LHCN-M2 (cell line): ENCODE measurements at regions not wholly inside any gene's neighbourhood (a gene's known extent, or its start where the extent isn't known, plus 50 kb on each side); places are given as distances from the start of the nearest gene placed in this dataset.
A peak's percentile ranks its signal among the peaks of the same experiment; 100 is the strongest.

Source experiments
- DNase-seq: peaks from one replicate; pipeline ENCODE4 v3.0.0-alpha.2; 2012; ENCODE audit warnings: low read depth

DNA sequence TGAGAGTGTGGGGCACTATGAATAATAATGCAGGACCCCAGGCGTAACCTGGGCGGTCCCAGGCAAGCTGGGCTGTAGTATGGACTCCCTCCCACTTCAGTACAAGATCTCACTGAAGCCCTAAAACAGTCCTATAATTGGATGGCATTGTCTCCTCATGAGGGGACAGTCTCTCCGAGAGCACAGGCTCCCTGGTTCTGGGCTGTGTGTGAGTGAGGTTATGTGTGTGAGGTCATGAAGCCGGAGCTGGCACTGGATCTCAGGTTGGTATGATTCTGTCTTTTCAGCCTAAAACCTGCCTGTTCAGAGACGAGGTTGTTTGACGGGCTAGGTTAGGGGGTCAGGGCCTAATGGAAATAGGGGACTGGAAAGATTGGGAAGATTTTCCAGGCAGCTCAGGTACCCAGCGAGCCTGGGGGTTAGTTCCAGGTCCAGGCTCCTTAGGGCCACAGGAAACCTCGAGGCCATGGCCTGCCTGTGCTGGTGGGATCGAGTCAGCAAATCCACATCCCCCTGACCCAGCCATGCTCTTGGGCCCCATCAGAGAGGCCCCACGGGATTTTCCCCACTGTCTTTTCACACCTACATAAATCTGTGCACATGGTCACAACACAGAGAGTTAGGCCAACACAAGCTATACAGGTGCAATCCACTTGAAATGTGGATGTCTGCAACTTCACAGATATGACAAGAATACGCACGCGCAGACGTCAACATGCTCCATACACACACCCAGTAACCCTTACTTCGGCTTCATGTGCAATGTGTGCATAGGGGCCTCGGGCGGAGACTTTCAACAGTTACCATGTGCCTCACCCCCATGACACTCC, 94.8 kb downstream of the INHBB start:
- no peak for DNase-seq

DNA sequence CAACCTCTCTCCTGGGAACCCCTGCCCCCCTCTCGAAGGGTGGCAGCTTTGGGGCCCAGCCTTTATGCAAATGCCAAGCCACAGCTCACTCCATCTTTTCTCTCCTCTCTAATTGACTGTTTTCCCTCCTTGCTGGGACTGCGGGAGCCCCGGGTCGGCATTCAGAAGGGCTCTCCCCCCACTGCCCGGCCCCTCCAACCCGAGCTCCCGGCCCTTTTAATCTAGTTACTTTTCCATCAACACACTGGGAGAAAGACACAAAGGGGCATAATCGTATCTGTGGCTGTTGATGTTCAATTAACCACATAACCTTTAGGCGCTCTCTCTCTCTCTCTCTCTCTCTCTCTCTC, 95.4 kb downstream of the INHBB start:
- no peak for DNase-seq

DNA sequence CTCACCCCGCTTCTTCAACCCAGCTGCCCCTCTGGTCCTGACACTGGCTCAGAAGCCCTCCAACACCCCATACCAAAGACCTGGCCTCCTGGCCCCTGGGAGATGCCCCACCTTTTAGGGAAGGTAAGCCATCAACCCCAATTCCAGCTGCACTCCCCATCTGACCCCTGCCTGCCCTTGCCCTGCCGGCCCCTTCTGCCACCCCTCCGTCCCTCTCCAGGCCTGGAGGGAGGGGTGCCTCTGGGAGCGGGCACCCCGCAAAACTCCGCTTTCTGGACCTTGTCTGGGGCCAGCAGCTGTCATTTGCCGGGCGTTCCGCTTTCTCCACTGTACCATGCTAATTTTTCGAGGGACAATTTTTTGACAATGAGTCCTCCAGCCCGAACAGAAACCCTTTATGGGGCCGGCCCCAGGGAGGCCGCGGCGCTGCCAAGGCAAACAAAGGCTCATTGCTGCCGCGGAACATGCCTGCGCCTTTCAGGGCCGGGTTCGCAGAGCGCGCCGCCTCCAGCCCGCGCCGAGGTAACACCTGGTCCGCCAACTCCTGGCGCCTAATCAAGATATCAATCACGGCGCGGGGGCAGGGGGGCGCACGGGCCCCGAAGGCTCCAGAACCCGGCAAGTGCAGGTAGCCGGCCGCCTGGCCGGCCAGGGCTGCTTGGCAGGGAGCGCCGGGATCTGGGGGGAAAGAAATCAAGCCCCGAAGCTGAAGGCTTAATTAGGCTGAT, 96.0 kb downstream of the INHBB start:
- DNase-seq: no peak

DNA sequence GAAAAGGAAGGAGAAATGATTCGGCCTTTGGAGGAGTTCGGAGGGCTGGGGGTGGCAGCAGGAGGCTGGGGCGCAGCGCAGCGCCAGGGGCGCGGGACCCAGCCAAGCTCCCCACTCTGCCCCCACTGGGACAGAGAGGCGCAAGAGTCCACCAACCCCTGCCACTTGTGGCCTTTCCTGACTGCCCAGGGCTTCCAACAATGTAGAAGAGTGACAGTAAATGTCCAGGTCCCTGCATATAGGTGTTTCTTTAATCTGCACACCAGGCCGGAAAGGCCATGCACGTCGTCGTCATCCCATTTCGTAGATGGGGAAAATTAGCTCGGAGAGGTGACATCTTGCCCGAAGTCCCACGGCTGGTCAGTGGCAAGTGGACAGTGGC, 96.6 kb downstream of the INHBB start:
- DNase-seq: no peak

DNA sequence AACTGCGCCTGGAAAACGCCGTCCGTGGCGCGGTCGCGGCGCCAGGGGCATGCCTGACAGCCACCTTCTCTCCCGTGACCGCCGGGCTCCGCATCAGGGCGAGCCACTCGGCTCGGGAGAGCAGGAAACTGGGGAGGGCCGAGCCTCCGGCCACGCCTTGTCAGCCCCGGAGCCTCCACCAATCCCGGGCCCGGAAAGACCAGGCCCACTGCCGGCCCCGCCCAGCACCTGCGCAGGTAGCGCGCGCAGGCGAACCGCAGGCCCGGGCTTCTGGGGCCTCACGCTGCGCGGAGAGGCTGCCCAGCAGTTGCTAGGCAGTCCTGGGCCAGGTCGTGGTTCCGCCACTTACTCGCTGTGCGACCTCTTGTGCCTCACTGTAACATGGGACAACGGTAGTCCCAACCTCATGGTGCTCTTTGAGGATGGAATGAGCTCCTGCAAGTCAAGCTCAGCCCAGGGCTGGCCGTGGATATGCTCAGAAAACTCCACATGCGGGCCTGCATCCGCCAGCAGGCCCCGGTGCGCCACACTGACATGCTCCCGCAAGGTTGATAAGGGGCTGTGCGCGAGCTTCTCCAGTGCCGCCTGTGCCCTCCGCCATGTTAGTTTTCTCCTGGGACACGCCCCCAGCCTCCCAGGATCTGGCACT, 97.1 kb downstream of the INHBB start:
- no peak for DNase-seq

DNA sequence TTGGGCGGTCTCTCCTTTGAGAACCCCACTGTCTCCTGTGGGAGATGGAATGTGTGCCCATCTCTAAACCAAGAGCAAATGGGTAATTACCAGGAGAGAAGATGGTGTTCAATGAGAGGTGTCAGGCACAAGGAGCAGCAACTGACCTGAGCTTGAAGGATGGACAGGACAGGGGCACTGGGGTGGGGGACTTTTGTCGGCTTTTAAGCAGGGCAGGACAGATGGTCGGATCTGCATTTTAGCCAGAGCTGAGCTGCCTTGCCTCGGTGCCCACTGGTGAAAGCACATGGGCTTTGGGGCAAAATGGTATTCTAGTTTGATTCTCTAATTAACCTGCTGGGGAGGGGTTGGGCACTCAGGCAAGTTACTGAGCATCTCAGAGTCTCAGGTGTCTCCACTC, 98.0 kb downstream of the INHBB start:
- no peak for DNase-seq

DNA sequence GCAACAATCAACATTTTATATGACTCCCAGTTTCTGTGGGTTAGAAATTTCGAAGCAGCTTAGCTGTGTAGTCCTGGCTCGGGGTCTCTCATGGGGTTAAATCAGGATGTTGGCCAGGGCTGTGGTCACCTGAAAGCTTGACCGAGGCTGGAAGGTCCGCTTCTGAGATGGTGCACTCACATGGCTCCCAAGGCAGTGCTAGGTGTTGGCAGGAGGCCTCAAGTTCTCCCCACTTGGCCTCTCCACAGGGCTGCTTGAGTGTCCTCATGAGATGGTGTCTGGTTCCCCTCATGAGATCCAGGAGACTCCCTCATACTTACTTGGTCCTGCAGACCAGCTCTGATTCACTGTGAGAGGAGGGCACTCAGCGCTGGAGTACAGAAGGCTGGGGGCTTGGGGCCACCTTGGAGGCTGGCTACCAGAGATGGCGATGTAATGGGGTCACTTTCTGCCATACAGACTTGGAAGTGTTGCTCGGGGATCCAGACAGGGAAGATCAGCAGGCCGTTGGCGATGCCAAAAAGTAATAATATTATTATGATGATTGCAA, 98.8 kb downstream of the INHBB start:
- no peak for DNase-seq

DNA sequence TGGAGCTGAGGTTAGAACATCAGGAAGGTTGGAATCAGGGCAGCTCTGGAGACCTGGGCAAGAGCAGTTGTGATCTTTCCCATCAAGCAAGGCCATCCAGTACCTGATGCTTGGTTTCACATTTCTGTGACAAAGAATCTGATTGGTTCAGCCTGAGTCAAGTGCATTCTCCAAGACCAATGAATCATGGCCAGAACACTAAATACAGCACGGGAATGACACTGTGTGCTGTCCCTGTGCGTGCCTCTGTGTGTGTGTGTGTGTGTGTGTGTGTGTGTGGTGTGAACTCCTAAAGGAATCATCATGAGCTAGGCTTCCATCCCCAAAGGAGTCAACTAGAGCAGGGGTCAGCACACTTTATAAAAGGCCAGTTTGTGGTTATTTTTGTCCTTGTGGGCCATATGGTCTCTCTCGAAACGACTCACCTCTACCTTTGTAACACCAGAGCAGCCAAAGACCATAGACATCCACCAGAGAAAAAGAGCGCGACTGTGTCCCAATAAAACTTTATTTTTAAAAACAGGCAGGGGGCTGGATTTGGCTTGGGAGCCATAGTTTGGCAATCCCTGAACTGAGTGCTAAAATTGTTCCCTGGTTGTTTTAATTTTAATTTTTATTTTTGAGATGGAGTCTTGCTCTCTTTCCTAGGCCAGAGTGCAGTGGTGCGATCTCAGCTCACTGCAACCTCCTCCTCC, 99.7 kb downstream of the INHBB start:
- no peak for DNase-seq

DNA sequence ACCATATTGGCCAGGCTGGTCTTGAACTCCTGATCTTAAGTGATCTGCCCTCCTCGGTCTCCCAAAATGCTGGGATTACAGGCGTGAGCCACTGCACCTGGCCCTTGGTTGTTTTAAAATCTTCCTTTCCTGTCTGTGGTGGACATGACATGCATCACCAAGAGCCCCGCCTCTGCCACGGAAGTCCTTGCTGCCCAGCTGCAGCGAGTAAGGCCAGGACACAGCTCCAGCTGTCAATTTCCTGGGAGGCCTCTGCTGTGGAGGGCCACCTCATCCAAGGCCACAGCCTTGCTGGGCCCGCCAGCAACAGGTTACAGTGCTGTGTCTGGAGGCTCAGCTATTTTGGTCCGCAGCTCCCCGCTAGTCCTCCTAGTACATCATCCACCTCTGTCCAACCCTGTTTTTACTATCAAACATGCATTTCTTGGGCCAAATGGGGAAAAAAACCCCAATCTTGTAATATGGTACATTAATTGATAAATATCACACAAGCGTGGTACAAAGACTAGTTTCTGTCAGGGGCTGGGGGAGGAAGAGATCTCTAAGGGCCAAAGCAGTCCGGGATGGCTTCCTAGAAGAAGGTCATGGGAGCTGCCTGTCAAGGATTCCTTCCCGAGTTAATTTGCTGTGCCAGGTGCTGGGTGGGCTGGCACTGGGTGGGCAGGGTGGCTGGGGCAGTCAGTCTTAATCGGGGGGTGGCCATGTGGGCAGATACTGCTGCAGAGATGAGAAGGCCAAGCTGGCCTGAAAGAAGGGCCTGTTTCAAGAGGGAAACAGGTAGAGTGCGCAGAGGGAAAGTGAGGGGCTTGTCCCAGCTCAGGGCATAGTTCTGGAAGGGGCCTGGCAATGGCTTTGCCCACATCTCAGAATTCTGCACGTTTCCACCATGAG, 100.5 kb downstream of the INHBB start:
- no peak for DNase-seq

DNA sequence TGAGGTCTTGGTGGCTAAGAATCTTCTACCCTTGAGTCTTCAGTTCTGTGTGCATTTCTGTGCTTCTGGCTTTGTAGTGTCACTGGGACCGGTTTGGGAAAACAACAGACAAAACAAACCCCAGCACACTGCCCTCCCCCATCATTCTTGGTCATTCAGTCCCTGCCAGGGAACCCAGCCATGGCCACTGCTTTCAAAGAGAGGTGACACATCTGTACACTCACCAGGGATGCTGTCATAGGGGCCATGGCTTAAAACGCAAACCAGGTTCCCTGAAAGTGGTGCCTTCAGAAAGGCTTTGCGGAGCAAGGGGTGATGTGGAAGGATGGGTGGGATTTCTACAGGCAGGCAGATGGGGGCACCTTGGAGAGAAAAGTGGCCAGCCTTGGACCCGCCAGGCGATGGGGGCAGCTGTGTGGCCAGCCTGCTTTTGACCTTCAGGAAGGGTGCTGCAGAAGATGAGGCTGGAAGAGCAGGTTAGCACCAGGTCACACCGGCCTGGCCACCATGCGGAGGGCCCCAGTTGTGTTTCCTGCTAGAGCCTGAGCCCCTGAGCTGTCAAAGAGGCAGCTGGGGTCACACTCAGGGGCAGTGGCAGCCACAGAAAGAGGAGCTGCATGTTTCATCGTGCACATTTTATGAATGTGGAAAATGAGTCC, 101.3 kb downstream of the INHBB start:
- no peak for DNase-seq

DNA sequence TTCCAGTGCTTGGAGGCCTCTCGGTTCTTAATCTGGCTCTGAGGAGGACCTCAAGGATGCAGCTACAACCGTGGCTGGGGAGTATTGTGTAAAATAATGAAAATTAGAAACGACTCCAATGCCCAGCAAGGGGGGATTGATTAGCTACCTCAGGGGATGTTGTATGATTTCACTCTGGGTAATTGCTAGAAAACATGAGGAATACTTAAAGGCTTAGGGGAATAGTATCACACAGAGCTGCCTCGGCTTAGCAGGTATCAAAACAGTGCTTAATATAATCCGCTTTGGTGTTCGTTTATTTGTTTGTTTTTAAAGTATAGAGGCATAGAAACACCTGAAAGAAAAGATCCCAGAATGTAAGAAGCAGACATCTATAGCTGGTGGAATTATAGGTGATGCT, 102.5 kb downstream of the INHBB start:
- DNase-seq: no peak

DNA sequence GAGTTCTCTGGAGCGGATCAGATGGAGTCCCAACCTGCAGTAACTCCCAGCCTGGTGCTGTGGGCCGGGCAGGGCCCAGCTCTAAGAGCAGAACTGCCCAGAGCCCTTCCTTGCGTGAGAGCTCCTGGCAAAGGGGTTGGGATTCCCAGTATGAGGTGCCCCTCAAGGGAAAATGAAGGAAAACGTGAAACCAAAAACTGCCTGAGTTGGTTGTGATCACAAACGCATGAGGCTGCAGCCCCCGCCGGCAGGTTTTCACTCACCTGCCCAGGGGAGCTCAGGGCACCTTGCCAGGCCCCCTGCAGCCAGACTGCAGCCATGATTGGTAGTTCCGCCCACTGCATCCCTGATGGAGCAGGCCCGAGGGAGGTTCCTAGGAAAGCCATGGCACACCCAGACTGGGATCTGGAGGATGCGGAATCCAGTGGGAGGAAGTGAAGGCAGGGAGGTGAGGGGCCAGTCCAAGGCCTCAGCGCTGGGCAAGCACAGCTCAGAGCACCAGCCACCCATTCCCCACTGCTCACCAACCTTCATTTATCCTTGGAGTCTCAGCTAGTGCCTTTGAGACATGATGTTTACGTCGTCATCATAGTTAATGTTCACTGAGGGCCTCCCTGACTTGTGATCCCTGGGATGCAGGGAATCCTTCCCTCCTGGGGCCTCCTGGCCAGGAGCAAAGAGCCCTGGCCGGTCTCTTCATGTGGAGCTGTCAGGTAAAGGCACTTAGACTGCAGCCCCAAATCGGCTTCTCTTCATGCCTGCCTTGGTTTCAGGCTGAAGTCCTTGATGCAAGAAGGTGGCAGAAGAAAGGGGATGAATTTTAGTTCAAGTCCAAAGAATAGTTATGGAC, 103.2 kb downstream of the INHBB start:
- DNase-seq: no peak

DNA sequence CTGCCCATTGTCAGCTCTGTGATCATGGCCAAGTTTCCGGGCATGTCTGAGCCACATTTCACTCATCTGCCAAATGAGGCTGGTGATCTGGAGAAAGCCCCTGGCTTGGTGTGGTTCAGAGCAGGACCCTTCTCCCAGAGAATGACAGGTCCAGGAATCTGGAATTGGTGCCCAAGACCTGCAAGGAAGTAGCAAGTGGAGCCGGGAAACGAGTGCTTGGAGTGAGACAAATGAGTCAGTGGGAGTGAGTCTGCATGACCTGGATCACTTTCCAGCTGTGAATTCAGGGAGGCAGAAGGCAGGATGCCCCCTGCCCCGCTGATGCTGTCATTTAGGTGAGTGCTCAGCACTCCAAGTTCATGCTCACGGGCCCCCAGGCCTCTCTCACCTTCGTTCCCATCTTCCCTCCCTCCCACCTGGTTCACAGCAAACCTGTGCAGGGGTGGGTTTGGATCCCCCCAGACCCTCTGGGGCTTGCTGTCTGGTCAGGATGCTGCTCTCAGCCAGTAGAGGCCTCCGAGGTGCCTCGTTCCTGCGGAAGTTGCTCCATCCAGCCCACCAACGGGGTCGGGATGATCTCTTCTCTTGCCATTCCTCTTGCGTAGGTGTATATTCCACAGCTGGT, 104.4 kb downstream of the INHBB start:
- DNase-seq: no peak

DNA sequence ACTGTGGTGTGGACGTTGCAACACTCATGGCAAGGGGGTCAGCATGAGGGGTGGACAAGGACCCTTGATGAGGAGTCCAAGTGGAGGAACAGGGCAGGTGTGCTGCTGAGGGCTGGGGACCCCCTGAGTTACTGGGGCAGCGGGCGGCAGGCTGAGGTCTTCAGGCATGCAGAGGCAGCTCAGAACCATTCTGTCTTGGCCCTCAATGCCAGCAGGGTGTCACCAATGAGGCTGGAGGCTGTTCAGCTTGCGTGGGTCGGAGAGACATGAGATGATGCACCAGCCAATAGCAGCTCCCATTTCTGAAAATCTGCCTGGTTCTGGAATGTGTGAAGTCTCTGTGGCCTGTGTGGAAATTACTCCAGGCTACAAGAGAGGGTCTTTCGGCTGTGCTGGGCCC, 105.4 kb downstream of the INHBB start:
- no peak for DNase-seq

DNA sequence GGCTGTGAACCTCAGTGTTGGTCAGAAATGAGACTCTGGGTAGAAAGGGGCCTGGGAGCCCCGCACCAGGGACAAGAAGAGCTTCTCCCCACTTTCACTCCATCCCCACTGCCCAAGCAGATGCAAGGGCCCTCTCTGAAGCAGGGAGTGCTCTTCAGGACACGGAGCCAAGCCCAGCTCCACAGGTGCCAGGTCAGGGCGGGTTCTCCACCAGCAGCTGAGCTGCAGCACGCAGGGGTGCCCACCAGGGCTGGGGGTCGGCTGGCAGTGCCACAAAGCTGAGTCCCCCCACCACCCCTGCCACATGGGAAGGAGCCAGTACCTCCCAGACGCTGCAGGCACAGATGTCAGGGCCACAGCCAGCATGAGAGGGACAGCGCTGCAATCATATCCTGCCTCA, 106.2 kb downstream of the INHBB start:
- DNase-seq: no peak

DNA sequence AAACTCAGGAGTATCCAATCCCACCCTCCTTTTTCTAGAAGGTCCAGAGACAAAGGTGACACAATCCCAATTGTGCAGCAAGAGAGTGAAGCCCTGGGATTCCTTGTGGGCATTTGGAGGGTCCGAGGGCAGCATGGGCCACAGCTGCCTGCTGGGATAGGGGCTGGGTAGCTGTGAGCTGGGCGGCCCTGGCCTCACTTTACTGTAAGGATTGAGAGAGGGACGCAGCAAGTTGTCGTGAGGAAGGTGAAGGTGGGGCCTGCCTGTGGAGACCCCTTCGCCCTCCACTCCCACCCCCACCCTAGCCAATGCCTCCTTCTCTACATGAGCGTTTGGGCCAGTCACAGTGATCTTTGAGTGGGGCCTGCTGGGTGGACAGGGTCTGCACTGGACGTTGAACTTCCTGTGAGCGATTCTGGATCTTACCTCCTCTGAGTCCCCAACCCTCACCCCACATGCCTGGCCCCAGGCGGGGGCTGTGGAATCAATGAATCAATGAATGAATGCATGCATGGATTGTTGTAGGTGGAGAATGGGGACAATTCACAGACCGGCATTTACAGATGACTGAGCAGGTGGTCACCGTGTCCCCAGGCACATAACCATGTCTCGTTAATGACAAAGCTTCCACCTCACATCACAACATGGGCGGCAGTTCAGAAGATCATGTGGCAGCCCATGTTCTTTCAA, 107.2 kb downstream of the INHBB start:
- no peak for DNase-seq

DNA sequence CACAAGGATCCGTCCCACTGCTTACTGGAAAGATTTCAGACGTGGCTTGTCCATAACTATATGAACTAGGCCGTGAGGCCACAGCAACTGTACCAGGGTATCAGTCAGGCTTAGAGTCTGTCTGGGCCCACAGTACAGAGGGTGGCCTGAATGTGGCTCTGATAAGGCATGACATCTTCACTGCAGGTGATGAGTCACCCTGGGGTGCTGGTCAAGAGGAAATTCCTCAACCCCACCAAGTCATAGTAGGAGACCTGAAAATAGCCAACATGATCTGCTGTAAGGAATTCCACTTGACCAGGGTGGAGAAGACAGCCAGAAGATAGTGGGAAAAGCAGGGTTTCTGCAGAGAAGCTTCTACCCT, 107.7 kb downstream of the INHBB start:
- DNase-seq: peak; percentile 33

DNA sequence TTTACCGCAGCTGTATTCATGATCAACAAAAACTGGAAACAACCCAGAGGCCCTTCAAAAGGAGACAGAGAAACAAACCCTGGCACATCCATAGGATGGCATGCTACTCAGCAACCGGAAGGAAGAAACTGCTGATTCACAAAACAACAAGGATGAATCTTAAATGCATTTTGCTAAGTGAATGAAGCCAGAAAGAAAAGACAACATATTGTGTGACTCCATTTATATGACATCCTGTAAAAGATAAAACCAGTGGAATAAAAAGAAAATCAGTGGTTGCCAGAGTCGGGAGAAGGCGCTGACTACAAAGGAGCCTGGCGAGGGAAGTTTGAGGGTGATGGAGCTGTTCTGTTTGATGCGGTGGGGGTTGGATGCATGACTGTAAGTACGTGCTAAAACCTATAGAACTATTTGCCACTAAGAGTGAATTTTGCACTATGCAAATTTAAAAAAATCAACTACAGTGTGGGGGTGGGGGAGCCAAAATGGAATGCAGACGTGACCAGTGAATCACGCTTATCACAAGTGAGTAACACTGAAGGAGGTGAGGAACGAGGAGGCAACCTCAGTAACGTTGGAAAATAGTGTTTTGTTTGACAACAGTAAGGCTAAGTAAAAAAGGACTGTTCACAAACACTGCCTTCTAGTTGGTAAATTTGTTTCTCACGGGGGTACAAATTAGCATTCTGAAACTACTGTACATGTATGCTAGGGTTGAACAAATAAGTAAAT, 108.9 kb downstream of the INHBB start:
- DNase-seq: no peak
